ENCODE measurements at regions not wholly inside any gene's neighbourhood (a gene's known extent, or its start where the extent isn't known, plus 50 kb on each side); places are given as distances from the start of the nearest gene placed in this dataset.

DNA sequence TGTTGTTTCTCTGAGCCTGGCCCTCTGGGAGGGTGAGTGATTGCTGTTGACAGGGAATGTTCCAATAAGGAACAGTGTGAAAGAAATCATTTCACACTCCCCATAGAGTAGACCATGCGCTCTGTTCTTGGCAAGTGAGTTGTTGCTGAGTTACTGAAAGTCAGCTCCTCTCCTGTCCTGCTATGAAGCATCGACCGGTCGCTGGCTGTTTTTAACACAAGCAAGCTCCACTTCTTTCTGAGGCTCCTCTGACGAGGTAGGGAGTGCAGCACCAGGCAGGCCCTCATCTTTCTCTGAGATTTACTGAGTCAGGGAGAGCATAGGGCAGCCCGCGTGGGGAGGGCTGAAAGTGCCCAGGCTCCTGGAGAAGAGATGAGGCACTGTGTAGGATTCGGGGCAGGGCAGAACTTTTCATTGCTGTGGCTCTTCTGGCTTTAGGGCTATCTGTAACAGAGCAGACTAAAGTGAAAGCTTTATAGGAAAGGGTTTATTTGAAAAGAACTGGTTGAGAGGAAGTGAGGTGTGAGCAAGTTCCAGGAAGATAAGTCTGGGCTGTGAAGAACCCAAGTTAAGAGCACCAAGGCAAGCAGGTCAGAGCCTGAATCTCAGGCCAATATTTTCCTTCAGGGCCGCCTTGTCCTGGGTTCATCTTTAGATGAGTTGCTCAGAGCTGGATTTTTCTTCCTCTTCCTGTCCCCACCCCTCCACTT lies 332.2 kb downstream of the CCSER2 start:
- no peak overlapping the region for H3K27ac Mint-ChIP-seq
- peaks cover 4% of the 10 kb centered on the region for H3K4me1 Mint-ChIP-seq (ENCODE audit: low read depth)
- H3K9me3 Mint-ChIP-seq = no peaks in the 10 kb centered on the region
- H3K36me3 Mint-ChIP-seq (ENCODE audit: low read depth) = no peaks in the 10 kb centered on the region
- no peaks in the 10 kb centered on the region for H3K27me3 Mint-ChIP-seq (ENCODE audit: low read depth)
- no peak for DNase-seq (ENCODE audit: low spot score)
- no peak overlapping the region for H3K4me3 Mint-ChIP-seq

- Mint-ChIP-seq H3K27me3 (ENCODE audit: low read depth) (peaks cover 2% of the 10 kb centered on the region), H3K4me1 (ENCODE audit: low read depth) (peaks cover 4% of the 10 kb centered on the region), H3K9me3 (no peaks in the 10 kb centered on the region), H3K4me3 (no peak overlapping the region), H3K36me3 (ENCODE audit: low read depth) (no peaks in the 10 kb centered on the region), H3K27ac (no peak overlapping the region)
- DNase-seq (ENCODE audit: low spot score) = no peak
These were observed 336.8 kb downstream of the CCSER2 start for GRCh38 chr10:84665211-84665610.

DNA sequence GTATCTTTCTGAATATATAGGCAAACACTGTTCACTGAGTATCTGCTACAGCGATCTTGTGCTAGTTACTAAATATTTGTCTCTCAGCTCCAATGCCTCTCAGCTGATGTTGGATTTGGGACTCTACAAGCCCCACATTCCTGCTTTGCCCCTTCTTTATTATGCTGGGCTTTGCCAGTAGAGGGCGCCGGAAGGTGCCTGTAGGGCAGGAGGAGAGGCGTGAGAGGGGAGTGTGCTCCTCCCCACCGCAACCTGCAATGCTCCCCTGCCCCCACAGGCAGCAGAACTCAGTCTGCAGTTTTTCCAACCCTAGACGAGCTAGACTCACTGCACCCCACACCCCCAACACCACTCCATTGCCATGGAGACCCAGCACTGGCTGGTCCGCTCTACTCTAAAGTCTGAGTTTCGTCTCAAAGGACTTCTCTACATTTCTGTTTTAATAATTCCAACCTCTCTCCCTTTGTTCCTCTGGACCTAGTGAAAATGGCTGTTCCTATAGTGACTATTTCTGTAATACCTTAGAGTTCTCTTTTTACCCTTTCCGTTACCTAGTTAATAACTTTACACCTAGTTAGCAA lies 337.6 kb downstream of the CCSER2 start:
- Mint-ChIP-seq H3K36me3 (ENCODE audit: low read depth) (no peaks in the 10 kb centered on the region), H3K4me3 (no peak overlapping the region), H3K4me1 (ENCODE audit: low read depth) (no peaks in the 10 kb centered on the region), H3K9me3 (no peaks in the 10 kb centered on the region), H3K27me3 (ENCODE audit: low read depth) (peaks cover 2% of the 10 kb centered on the region), H3K27ac (no peak overlapping the region)
- peak; percentile 5 for DNase-seq (ENCODE audit: low spot score)

- no peak for DNase-seq (ENCODE audit: low spot score)
- H3K4me1 Mint-ChIP-seq (ENCODE audit: low read depth) = no peaks in the 10 kb centered on the region
- H3K36me3 Mint-ChIP-seq (ENCODE audit: low read depth) = no peaks in the 10 kb centered on the region
- no peak overlapping the region for H3K4me3 Mint-ChIP-seq
- H3K27ac Mint-ChIP-seq = no peak overlapping the region
- peaks cover 5% of the 10 kb centered on the region for H3K27me3 Mint-ChIP-seq (ENCODE audit: low read depth)
- no peaks in the 10 kb centered on the region for H3K9me3 Mint-ChIP-seq
These were observed 339.9 kb downstream of the CCSER2 start for GRCh38 chr10:84668186-84668763.

DNA sequence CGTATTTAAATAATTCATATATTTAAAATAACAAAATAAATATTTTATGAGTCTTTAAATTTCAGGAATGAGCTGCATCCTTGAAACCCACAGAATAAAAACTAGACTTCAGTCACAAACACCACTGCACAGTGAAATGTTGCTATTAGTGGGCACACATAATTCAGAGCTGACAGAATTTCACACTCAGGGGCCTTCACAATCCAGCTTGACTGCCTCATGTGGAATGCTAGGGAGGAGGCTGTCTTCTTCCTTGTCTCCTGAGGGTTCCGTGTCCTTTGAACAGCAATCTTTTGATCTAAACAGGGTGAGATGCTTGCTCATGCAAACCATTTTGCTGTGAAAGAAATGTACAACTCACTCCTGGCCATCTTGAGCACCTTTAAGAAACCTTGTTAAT lies 346.7 kb downstream of the CCSER2 start:
- no peaks in the 10 kb centered on the region for H3K9me3 Mint-ChIP-seq
- no peaks in the 10 kb centered on the region for H3K36me3 Mint-ChIP-seq (ENCODE audit: low read depth)
- no peak overlapping the region for H3K4me3 Mint-ChIP-seq
- H3K27me3 Mint-ChIP-seq (ENCODE audit: low read depth) = peaks cover 5% of the 10 kb centered on the region
- H3K4me1 Mint-ChIP-seq (ENCODE audit: low read depth) = no peaks in the 10 kb centered on the region
- no peak for DNase-seq (ENCODE audit: low spot score)
- H3K27ac Mint-ChIP-seq = no peak overlapping the region

GRCh38 chr10:84676536-84676935 lies 348.1 kb downstream of the CCSER2 start:
- H3K27ac Mint-ChIP-seq = no peak overlapping the region
- DNase-seq (ENCODE audit: low spot score) = no peak
- H3K27me3 Mint-ChIP-seq (ENCODE audit: low read depth) = peaks cover 2% of the 10 kb centered on the region
- no peaks in the 10 kb centered on the region for H3K4me1 Mint-ChIP-seq (ENCODE audit: low read depth)
- no peaks in the 10 kb centered on the region for H3K9me3 Mint-ChIP-seq
- H3K36me3 Mint-ChIP-seq (ENCODE audit: low read depth) = no peaks in the 10 kb centered on the region
- no peak overlapping the region for H3K4me3 Mint-ChIP-seq

DNA sequence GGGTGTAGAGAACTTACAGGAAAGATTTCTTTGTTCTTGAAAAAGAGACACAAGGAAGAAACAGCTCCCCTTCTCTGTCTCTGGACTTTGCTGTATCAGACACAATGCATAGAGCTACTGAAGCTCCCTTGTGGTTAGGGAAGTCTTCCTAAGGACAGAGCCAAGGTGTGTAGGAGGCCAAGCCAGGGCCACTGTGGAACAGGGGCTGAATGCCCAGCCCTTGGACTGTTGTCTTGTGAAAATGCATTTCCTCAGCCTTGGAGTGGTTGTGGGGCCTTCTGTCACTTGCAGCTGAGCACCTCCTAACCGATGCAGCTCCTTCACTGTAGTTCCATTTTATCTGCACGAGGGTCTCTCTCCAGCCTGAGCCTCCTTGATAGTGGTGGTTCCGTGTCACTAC lies 353.4 kb downstream of the CCSER2 start:
- Mint-ChIP-seq H3K36me3 (ENCODE audit: low read depth) (no peaks in the 10 kb centered on the region), H3K27ac (no peak overlapping the region), H3K27me3 (ENCODE audit: low read depth) (peaks cover 2% of the 10 kb centered on the region), H3K4me3 (no peak overlapping the region), H3K4me1 (ENCODE audit: low read depth) (no peaks in the 10 kb centered on the region), H3K9me3 (no peaks in the 10 kb centered on the region)
- DNase-seq (ENCODE audit: low spot score) = no peak

- H3K4me1 Mint-ChIP-seq (ENCODE audit: low read depth) = no peaks in the 10 kb centered on the region
- H3K9me3 Mint-ChIP-seq = no peaks in the 10 kb centered on the region
- H3K27ac Mint-ChIP-seq = no peak overlapping the region
- H3K27me3 Mint-ChIP-seq (ENCODE audit: low read depth) = no peaks in the 10 kb centered on the region
- no peak overlapping the region for H3K4me3 Mint-ChIP-seq
- H3K36me3 Mint-ChIP-seq (ENCODE audit: low read depth) = no peaks in the 10 kb centered on the region
- DNase-seq (ENCODE audit: low spot score) = no peak
These were observed 355.2 kb downstream of the CCSER2 start for GRCh38 chr10:84683550-84683949.

GRCh38 chr10:84683980-84684740 lies 355.8 kb downstream of the CCSER2 start:
- no peaks in the 10 kb centered on the region for H3K27me3 Mint-ChIP-seq (ENCODE audit: low read depth)
- no peak for DNase-seq (ENCODE audit: low spot score)
- H3K9me3 Mint-ChIP-seq = no peaks in the 10 kb centered on the region
- H3K4me3 Mint-ChIP-seq = no peak overlapping the region
- no peak overlapping the region for H3K27ac Mint-ChIP-seq
- no peaks in the 10 kb centered on the region for H3K36me3 Mint-ChIP-seq (ENCODE audit: low read depth)
- no peaks in the 10 kb centered on the region for H3K4me1 Mint-ChIP-seq (ENCODE audit: low read depth)

- H3K27ac Mint-ChIP-seq = no peak overlapping the region
- H3K36me3 Mint-ChIP-seq (ENCODE audit: low read depth) = no peaks in the 10 kb centered on the region
- H3K4me3 Mint-ChIP-seq = no peak overlapping the region
- no peaks in the 10 kb centered on the region for H3K4me1 Mint-ChIP-seq (ENCODE audit: low read depth)
- DNase-seq (ENCODE audit: low spot score) = no peak
- no peaks in the 10 kb centered on the region for H3K9me3 Mint-ChIP-seq
- H3K27me3 Mint-ChIP-seq (ENCODE audit: low read depth) = no peaks in the 10 kb centered on the region
These were observed 356.8 kb downstream of the CCSER2 start for GRCh38 chr10:84685047-84685660.

GRCh38 chr10:84693006-84693405 lies 364.6 kb downstream of the CCSER2 start:
- Mint-ChIP-seq H3K27me3 (ENCODE audit: low read depth) (no peaks in the 10 kb centered on the region), H3K36me3 (ENCODE audit: low read depth) (no peaks in the 10 kb centered on the region), H3K9me3 (no peaks in the 10 kb centered on the region), H3K4me1 (ENCODE audit: low read depth) (no peaks in the 10 kb centered on the region), H3K4me3 (no peak overlapping the region), H3K27ac (no peak overlapping the region)
- DNase-seq (ENCODE audit: low spot score) = no peak

DNA sequence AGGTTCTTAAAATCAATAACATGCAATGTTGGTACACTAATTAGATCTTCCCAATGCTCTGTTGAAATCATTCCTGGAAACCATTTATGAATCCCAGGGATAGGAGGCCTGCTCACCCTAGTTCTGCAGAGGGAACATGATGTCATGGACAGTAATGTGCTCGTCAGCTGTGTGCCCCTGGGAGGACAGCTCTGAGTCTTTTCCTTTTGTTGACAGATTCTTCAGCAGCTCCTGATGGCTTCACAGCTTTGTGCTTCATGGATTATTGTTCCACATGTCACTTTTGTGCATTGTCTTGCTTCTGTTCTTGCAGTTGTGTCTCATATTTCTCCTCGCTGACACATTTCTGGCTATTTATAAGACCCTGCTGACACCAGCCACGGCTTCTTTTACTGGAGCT lies 367.5 kb downstream of the CCSER2 start:
- Mint-ChIP-seq H3K27ac (no peak overlapping the region), H3K36me3 (ENCODE audit: low read depth) (no peaks in the 10 kb centered on the region), H3K27me3 (ENCODE audit: low read depth) (no peaks in the 10 kb centered on the region), H3K4me1 (ENCODE audit: low read depth) (no peaks in the 10 kb centered on the region), H3K4me3 (no peak overlapping the region), H3K9me3 (no peaks in the 10 kb centered on the region)
- DNase-seq (ENCODE audit: low spot score) = no peak

DNA sequence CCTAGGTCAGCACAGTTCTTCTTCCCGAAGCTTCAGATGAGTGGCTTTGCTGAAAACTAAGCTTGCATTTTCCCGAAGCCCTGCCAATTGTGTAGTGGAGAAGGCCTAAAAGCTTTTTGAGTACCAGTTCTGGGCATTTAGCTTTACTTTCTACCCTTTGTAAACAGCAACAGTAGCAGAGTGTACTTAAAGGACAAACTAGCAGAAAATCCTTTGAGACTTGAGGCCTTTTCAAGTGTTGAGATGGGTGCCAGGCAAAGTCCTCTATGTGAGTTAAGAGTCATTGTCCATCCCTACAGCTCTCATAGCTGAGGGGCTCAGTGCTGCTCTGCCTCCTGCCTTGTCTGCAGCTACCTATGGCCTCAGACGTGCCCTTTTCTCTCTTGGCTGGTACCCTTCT lies 368.2 kb downstream of the CCSER2 start:
- Mint-ChIP-seq H3K27ac (no peak overlapping the region), H3K4me1 (ENCODE audit: low read depth) (no peaks in the 10 kb centered on the region), H3K4me3 (no peak overlapping the region), H3K27me3 (ENCODE audit: low read depth) (no peaks in the 10 kb centered on the region), H3K36me3 (ENCODE audit: low read depth) (no peaks in the 10 kb centered on the region), H3K9me3 (no peaks in the 10 kb centered on the region)
- DNase-seq (ENCODE audit: low spot score) = no peak

- Mint-ChIP-seq H3K36me3 (ENCODE audit: low read depth) (no peaks in the 10 kb centered on the region), H3K9me3 (no peaks in the 10 kb centered on the region), H3K4me1 (ENCODE audit: low read depth) (no peaks in the 10 kb centered on the region), H3K4me3 (no peak overlapping the region), H3K27ac (no peak overlapping the region), H3K27me3 (ENCODE audit: low read depth) (no peaks in the 10 kb centered on the region)
- DNase-seq (ENCODE audit: low spot score) = no peak
These were observed 370.6 kb downstream of the CCSER2 start for GRCh38 chr10:84698989-84699388.
